Germinal center (tissue), 1 donor: ENCODE measurements at regions not wholly inside any gene's neighbourhood (a gene's known extent, or its start where the extent isn't known, plus 50 kb on each side); places are given as distances from the start of the nearest gene placed in this dataset.

Experiments used
- DNase-seq: peaks from one replicate; pipeline ENCODE4 v3.0.0; 2012; ENCODE audit warnings: mixed read lengths, low spot score

GRCh38 chr17:69605571-69605970, 191.1 kb downstream of the MAP2K6 start:
- DNase-seq, result no peak

GRCh38 chr17:69606142-69606800, 191.8 kb downstream of the MAP2K6 start:
- no peak for DNase-seq

DNA sequence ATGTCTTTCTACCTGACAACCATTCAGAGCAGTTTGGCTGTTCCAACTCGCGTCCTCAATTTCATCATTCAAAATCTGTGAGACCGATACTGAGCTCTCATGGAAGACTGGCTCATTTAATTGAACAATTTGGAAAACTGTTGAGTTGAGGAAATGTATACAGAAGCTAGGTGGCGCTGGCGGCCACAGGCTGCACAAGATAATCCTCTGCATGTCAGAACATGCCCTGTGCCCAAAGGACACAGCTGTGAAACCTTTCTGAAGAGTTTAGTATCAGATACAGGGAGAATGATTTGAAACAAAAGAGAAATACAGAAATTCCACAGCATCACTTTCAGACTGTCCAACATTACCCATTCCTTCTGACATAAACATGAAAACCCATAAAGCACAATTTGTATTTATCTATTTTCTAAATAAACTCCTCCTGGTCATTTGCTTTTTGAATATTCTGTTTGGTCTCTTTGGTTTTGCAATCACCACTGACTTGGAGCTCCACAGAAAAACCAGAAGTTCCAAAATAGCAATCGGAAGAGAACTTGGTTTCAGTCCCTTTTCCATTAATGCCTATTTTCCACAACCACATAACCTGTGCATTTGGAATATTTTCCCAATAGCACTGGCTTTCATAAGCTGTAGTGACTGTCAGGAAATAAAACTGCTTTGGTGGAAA, 192.8 kb downstream of the MAP2K6 start:
- DNase-seq, result peak; percentile 34

DNA sequence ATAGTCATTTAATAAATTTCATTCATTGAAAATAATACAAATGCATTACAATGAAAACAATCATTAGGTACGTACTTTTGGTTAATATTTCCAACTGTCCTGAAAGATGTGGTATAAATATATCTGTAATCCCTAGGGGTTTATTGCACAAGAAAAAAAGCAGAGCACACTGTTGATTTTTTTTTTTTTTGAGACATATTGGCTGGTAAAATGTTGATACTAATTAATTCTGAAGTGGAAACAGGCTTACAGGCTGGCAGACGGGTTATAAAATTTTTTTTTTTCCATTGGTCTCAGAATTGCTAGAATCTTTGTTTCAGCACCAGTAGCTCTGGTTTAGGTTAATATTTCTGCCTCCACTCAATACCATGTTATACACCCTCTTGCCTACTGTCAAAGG, 193.6 kb downstream of the MAP2K6 start:
- no peak for DNase-seq

GRCh38 chr17:69608808-69609472, 194.4 kb downstream of the MAP2K6 start:
- DNase-seq, result no peak

GRCh38 chr17:69609473-69610305, 195.2 kb downstream of the MAP2K6 start:
- peak; percentile 21 for DNase-seq

DNA sequence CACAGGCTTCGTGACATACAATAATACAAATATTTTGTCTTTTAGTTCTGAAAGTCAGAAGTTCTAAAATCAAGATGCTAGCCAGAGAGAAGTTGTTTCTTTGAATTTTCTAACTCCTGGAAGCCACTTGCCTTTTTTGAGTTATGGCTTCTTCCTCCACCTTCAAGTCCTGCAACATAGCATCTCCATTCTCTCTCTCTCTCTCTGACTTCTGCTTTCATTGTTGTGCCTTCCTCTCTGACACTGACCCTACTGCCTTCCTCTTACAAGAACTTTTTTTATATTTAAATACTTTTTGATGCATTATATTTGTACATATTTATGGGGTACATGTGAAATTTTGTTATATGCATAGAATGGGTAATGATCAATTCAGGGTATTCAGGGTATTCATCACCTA, 205.9 kb downstream of the MAP2K6 start:
- DNase-seq, result no peak

DNA sequence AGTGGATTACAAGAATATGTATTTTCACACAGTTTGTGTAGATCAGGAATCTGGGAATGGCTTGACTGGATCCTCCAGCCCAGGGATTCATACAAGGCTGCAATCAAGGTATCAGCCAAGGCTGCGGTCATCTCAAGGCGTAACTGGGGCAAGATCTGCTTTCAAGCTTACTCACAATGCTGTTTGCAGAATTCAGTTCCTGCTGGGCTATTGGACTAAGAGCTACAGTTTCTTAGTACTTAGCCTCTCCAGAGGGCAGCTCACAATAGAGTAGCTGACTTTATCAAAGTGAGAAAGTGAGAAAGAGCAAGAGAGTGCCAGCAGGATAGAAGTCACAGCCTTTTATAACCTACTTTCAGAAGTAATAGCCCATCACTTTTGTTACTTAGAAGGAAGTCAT, 211.0 kb downstream of the MAP2K6 start:
- no peak for DNase-seq

GRCh38 chr17:69630056-69630635, 215.6 kb downstream of the MAP2K6 start:
- no peak for DNase-seq

GRCh38 chr17:69634844-69635243, 220.3 kb downstream of the MAP2K6 start:
- DNase-seq, result no peak

- DNase-seq, result no peak
These were observed 223.1 kb downstream of the MAP2K6 start for GRCh38 chr17:69637446-69638156.

- no peak for DNase-seq
These were observed 224.6 kb downstream of the MAP2K6 start for GRCh38 chr17:69639096-69639495.

DNA sequence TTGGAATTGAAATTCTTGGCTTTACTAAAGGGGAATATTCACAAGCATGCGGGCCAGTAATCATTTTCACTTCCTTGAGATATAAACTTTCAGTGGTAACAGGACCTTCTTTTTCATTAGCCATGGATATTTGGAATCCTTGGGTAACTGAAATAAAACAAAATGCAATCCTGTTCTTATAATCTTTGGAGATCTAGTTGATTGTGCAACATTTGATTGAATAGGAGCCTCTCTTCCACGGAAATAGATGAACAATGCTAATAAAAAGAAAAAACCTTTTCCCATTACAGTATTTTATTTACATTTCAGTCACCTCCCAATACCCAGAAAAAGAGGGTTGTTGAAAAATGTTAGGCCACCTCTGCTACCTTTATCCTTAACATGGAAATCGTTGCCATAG, 225.6 kb downstream of the MAP2K6 start:
- DNase-seq, result no peak

DNA sequence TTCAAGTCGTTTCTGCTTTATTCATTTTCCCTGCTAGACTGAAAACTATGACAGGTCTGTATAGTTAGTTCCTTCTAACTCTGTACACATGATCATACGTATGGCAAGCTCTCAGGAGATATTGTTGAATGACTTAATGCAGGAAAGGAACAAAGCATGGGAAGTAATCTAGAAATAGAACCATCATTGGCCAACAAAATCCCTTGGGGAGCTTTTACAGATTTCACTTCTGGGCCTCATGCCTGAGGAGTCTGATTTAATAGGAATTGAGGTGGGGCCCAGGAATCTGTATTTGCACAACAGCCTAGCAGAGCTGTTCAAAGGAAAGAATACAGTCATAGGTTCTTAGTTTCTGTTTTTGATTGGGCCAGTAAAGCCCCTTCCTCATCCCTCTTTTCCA, 229.2 kb downstream of the MAP2K6 start:
- no peak for DNase-seq

GRCh38 chr17:69646729-69647128, 232.2 kb downstream of the MAP2K6 start:
- DNase-seq, result no peak

GRCh38 chr17:69650881-69651280, 236.4 kb downstream of the MAP2K6 start:
- DNase-seq, result no peak

- no peak for DNase-seq
These were observed 237.4 kb downstream of the MAP2K6 start for GRCh38 chr17:69651921-69652320.

DNA sequence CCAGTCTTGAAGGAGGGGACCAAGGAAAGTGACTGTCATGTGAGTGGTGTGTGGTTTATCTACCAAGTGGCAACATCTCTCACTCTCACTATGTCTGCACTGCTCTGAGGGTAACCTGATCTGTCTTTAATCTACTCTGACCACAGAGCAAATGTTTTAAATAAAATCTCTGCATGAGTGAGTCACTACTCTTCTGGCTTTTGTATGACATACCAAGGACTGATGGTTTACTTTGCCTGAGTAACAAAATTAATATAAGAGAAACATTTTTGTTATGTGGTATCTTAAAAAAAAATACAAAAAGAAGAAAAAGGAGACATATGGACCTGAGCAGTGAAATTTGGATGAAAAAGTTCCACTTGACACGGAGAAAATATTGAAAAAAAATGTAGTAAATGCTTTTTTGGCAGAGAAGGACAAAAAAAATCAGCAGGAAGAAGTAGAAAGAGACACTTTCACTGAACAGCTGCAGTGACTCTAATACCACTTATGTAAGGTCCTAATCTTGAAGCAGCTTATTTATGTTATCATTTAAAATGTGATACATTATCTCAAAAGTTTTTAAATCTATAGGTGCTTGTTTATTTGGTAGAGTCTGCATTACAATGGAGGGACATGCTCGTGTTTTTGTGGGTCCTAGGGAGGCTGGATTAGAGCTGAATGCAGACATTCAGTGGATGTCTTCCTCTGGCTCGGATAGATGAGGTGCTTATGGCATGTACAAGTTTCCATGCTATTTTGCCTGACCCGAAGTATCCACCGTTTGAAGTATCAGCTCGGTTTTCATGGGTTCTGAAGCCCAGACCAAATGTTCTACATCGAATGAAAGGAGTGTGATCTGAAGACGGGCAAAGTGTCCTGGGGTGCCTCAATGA, 240.7 kb downstream of the MAP2K6 start:
- DNase-seq, result peak; percentile 3

DNA sequence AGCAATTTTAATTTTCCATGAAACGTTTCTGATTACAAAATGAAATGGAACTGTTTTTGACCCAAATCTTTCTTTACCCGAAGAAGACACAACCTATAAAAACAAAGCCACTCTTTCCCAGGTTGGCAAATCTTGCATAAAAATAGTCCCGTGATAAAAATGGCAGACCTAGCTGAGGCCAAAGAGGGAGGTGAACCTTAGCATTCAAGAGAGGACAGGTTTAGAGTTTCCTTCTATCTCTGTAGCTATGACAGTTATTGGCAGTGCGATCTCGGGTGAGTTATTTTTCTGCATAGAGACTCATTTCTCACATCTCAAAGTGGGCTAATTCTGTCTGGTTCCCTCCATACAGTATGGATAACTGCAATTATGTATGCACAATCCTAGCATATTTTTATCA, 241.4 kb downstream of the MAP2K6 start:
- no peak for DNase-seq

GRCh38 chr17:69669441-69670178, 255.1 kb downstream of the MAP2K6 start:
- DNase-seq, result no peak
